Neural crest cell (in vitro differentiated cells): ENCODE measurements at regions not wholly inside any gene's neighbourhood (a gene's known extent, or its start where the extent isn't known, plus 50 kb on each side); places are given as distances from the start of the nearest gene placed in this dataset.

Experiments used
- DNase-seq: peaks from one replicate; pipeline ENCODE4 v3.0.0; 2021; ENCODE audit warnings: low read depth, mixed read lengths, low spot score
- H3K27ac Mint-ChIP-seq: one replicate; pipeline ENCODE4 v1.8.0; 2021; ENCODE audit warnings: mild to moderate bottlenecking, mixed read lengths; ENCODE audit not compliant: unreplicated experiment
- H3K27me3 Mint-ChIP-seq: 2 replicates; pipeline ENCODE4 v1.8.0; 2021; ENCODE audit warnings: low read depth, mild to moderate bottlenecking, mixed read lengths
- H3K36me3 Mint-ChIP-seq: 2 replicates; pipeline ENCODE4 v1.8.0; 2021; ENCODE audit warnings: low read depth, mild to moderate bottlenecking, mixed read lengths
- H3K4me1 Mint-ChIP-seq: 2 replicates; pipeline ENCODE4 v1.8.0; 2021; ENCODE audit warnings: mixed read lengths
- H3K4me3 Mint-ChIP-seq: one replicate; pipeline ENCODE4 v1.8.0; 2021; ENCODE audit warnings: mild to moderate bottlenecking, mixed read lengths
- H3K9me3 Mint-ChIP-seq: 2 replicates; pipeline ENCODE4 v1.8.0; 2021; ENCODE audit warnings: mixed read lengths
- CTCF ChIP-seq: fragments of 200-600 bp; sonication (generic); conservative IDR thresholded peaks from 2 replicates; pipeline ENCODE4 v1.5.0; 2021; ENCODE audit warnings: antibody characterized with exemption, mild to moderate bottlenecking

- Mint-ChIP-seq H3K36me3 (no peaks in the 10 kb centered on the region), H3K27ac (no peak overlapping the region), H3K9me3 (no peaks in the 10 kb centered on the region), H3K27me3 (no peaks in the 10 kb centered on the region), H3K4me1 (peaks cover 7% of the 10 kb centered on the region), H3K4me3 (no peak overlapping the region)
- no peak for DNase-seq
- no peak for TF ChIP-seq CTCF
These were observed 1793.8 kb upstream of the WWC1 start for GRCh38 chr5:166497496-166498104.

GRCh38 chr5:166499447-166500240, 1791.8 kb upstream of the WWC1 start:
- Mint-ChIP-seq H3K27me3 (no peaks in the 10 kb centered on the region), H3K36me3 (no peaks in the 10 kb centered on the region), H3K4me3 (no peak overlapping the region), H3K9me3 (no peaks in the 10 kb centered on the region), H3K4me1 (peaks cover 7% of the 10 kb centered on the region), H3K27ac (no peak overlapping the region)
- no peak for DNase-seq
- no peak for TF ChIP-seq CTCF

GRCh38 chr5:166503506-166503905, 1787.9 kb upstream of the WWC1 start:
- no peak overlapping the region for H3K4me3 Mint-ChIP-seq
- TF ChIP-seq CTCF = no peak
- H3K9me3 Mint-ChIP-seq = no peaks in the 10 kb centered on the region
- DNase-seq = no peak
- H3K36me3 Mint-ChIP-seq = no peaks in the 10 kb centered on the region
- no peaks in the 10 kb centered on the region for H3K27me3 Mint-ChIP-seq
- H3K27ac Mint-ChIP-seq = no peak overlapping the region
- H3K4me1 Mint-ChIP-seq = peaks cover 5% of the 10 kb centered on the region

DNA sequence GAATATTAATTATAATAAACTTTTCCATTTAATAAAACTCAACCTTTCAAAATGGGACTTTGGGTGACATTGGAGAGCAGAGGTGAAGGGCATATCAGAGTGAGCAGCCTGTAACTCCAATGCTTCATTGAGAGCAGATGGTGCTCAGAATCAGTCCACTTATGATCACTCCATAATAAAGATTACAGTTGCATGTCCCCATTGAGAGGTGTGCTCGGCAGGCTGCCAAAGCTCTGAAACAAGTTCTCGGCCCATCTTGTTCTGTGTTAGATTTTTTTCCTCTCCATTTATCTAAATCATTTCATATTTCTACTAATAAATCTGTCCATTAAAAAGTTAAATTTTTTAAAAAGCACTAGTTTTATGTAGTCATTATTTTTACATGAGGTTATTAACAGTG, 1786.4 kb upstream of the WWC1 start:
- H3K9me3 Mint-ChIP-seq = peaks cover 4% of the 10 kb centered on the region
- TF ChIP-seq CTCF = no peak
- no peak for DNase-seq
- no peaks in the 10 kb centered on the region for H3K27me3 Mint-ChIP-seq
- H3K27ac Mint-ChIP-seq = no peak overlapping the region
- H3K4me1 Mint-ChIP-seq = peaks cover 5% of the 10 kb centered on the region
- no peaks in the 10 kb centered on the region for H3K36me3 Mint-ChIP-seq
- H3K4me3 Mint-ChIP-seq = no peak overlapping the region

- Mint-ChIP-seq H3K36me3 (no peaks in the 10 kb centered on the region), H3K4me3 (no peak overlapping the region), H3K4me1 (peaks cover 5% of the 10 kb centered on the region), H3K27me3 (no peaks in the 10 kb centered on the region), H3K27ac (no peak overlapping the region), H3K9me3 (peaks cover 4% of the 10 kb centered on the region)
- TF ChIP-seq CTCF = no peak
- no peak for DNase-seq
These were observed 1785.9 kb upstream of the WWC1 start for GRCh38 chr5:166505544-166505943.
